DOHH2 (cell line): ENCODE measurements at regions not wholly inside any gene's neighbourhood (a gene's known extent, or its start where the extent isn't known, plus 50 kb on each side); places are given as distances from the start of the nearest gene placed in this dataset.

Experiments used
- EZH2phosphoT487 ChIP-seq: fragments of 200-600 bp; sonication (generic); IDR thresholded peaks from 2 replicates; pipeline ENCODE4 v1.6.1; 2017; ENCODE audit warnings: borderline replicate concordance, mild to moderate bottlenecking, antibody characterized with exemption, low read length, moderate library complexity, mixed read lengths
- TF ChIP-seq, protein P1 (sequence below): fragments of 200-600 bp; sonication (generic); IDR thresholded peaks from one replicate; pipeline ENCODE4 v1.5.1; 2014; ENCODE audit warnings: antibody characterized with exemption, mild to moderate bottlenecking, low read depth, low read length; ENCODE audit not compliant: poor library complexity, severe bottlenecking

DNA sequence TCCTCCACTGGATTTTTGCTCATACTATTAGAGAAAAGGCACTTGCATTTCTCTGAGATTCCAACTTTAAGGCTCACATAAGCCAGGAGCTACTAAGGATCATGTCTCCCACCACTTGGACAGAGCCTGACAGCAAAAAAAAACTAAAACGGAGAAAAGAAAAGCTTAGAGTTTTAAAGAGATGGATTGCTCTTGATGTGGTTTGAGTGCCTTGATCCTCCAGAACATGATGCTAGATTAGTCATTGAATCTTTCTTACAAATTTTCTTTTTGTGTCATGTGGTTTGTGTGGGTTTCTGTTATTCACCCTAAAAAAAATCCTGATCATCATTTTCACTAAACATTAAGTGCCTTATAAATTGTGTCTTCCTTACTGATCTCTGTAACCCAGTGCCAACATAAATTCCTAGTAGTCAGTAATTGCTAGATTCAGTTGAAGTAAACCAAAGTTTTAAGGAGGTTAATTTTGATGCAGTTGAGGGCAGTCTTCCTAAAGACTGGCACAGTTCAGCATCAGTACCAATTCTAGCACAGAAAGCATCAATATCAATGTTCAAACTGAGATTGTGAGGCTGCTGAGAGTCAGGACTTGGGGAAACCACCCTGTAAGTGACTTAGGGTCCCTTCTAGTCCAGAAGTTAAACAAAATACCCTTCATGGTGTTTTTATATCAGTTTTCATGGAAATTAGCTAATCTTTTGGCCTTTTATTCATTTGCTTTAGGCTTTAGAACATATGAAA is 206.3 kb downstream of the RAD51AP2 start:
- TF ChIP-seq, protein P1, sequence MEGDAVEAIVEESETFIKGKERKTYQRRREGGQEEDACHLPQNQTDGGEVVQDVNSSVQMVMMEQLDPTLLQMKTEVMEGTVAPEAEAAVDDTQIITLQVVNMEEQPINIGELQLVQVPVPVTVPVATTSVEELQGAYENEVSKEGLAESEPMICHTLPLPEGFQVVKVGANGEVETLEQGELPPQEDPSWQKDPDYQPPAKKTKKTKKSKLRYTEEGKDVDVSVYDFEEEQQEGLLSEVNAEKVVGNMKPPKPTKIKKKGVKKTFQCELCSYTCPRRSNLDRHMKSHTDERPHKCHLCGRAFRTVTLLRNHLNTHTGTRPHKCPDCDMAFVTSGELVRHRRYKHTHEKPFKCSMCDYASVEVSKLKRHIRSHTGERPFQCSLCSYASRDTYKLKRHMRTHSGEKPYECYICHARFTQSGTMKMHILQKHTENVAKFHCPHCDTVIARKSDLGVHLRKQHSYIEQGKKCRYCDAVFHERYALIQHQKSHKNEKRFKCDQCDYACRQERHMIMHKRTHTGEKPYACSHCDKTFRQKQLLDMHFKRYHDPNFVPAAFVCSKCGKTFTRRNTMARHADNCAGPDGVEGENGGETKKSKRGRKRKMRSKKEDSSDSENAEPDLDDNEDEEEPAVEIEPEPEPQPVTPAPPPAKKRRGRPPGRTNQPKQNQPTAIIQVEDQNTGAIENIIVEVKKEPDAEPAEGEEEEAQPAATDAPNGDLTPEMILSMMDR = no peak
- TF ChIP-seq EZH2phosphoT487 = no peak
